CD1c-positive myeloid dendritic cell (primary cell): ENCODE measurements at regions not wholly inside any gene's neighbourhood (a gene's known extent, or its start where the extent isn't known, plus 50 kb on each side); places are given as distances from the start of the nearest gene placed in this dataset.

Source experiments
- DNase-seq: peaks from one replicate; pipeline ENCODE4 v3.0.0-alpha.2; 2016; ENCODE audit errors: extremely low spot score

- no peak for DNase-seq
These were observed 50.4 kb upstream of the SERTAD2 start for GRCh38 chr2:64704161-64704560.

GRCh38 chr2:64704996-64705395, 51.3 kb upstream of the SERTAD2 start:
- no peak for DNase-seq

DNA sequence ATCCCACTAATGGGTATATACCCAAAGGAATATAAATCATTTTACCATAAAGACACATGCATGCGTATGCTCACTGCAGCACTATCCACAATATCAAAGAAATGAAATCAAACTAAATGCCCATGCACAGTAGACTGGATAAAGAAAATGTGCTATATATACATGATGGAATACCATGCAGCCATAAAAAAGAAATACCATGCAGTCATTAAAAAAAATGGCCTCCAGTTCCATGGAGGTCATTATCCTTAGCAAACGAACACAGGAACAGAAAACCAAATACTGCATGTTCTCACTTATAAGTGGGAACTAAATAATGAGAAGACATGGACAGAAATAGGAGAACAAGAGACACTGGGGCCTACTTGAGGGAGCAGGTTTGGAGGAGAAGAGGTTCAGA, 53.6 kb upstream of the SERTAD2 start:
- no peak for DNase-seq

DNA sequence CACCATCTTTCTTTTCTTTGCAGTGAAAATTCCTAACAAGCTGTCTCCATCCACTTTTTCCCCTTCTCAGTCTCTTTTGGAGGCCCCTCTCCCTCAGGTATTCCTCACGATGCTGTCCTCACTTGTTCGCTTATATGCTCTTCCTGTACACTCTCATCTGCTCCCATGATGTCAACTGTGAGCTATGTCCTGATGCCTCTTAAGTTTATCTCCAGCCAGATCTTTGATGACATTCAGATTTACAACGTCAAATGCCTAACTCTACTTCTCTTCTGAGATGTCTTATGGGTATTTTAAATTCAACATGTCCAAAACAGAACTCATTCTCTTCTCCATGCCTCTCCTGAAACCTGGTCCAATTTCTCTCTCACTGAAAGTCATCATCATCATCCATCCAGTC, 55.1 kb upstream of the SERTAD2 start:
- DNase-seq: no peak

- no peak for DNase-seq
These were observed 57.6 kb upstream of the SERTAD2 start for GRCh38 chr2:64711252-64711800.

DNA sequence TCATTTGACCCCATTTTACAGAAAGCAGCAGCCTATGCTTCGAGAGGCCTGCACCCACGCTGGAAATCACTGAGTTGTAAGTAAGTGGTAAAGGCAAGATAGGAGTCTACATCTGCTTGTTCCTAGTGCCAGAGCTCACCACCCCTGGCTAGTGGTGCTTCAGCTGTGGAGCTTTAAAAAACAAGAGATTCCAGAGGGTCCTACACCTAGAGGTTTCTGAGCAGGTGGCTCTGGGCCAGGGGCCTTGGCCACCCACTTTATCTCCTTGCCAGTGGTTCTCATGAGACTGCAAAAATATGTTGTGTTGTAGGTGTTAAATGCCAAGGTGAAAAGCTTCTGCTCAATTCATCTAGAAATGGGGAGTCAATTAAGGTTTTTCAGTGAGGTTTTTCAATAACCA, 60.0 kb upstream of the SERTAD2 start:
- no peak for DNase-seq

DNA sequence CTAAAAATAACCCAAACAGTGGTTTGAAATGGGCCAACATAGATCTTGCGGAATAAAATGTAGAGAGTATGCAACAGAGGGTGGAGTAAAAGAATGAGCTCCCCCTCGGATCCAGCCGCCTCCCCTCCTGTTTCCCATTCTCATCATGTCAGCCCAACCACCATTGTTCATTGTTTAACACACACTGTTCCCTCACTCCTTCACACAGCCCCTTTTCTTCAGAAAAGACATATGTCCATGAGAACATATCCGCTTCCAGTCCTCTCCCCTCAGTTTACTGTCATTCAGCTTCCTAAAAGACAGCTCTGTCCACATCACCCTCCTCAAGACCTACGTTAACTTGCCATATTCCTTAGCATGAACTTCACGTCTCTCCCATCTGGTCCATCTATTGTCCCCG, 62.9 kb upstream of the SERTAD2 start:
- DNase-seq: no peak

- DNase-seq: no peak
These were observed 64.7 kb upstream of the SERTAD2 start for GRCh38 chr2:64718250-64718885.

DNA sequence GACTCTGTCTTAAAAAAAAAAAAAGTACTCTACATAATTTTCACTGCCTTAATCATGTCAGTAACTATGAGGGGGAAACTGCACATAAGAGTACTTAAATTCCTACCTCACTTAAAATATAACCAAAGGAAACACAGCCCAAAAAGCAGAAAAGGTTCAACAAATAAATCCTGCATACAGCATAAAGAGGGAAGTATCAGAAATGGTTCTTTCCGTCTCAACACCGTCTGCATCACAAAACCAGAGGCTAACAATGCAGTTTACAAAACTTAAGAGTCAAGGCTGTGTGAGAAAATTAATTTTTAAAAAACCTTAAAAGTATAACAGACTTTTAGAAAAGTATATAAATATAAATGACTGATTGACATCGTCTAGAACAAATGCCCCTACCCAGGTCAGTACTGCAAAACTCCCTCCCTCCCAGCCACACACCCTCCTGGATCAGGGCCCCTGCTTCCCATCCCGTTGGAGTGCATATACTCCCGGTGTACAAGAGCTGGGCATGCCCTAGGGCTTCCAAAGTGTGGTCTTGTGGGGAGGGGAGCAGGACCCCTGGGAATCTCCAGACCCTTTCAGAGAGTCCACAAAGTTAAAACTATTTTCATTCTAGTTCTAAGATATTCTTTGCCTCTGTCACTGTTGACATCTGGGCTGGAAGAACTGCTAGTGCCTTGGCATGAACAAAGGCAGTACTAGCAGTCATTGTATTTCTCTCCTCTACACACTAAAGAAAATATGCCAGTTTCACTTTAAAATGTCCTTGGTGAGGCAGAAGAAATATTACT, 67.0 kb upstream of the SERTAD2 start:
- peak; percentile 21 for DNase-seq

GRCh38 chr2:64721320-64721623, 67.6 kb upstream of the SERTAD2 start:
- no peak for DNase-seq

DNA sequence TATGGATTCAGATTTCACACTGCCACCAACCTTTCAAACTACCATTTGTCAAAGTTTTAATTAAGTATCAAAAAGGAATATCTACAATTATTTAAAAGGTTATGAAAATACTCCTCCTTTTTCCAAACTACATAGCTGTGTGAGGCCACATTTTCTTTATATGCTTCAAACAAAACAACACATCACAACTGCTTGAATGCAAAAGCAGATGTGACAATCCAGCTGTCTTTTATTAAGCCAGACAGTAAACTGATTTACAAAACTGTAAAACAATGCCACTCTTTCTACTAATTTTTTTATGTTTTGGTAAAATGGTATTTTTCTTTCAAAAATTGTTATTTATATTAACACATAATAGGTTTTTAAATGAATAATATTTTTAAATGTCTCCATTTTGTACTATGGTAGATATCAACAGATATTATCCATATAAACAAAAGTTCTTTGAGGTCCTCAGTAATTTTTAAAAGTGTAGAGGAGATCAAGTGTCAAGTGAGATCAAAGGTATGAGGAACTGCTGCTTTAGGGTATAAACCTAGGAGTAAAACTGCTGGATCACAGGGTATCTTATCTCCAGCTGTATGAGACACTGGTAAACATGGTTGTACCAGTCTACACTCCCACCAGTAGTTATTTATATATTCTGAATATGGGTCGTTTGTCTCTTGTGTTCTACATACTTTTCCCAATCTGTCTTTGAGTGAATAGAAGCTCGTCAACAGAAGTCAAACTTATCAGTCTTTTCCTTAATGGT, 68.8 kb upstream of the SERTAD2 start:
- no peak for DNase-seq

- peak; percentile 75 for DNase-seq
These were observed 73.5 kb upstream of the SERTAD2 start for GRCh38 chr2:64727013-64727767.

DNA sequence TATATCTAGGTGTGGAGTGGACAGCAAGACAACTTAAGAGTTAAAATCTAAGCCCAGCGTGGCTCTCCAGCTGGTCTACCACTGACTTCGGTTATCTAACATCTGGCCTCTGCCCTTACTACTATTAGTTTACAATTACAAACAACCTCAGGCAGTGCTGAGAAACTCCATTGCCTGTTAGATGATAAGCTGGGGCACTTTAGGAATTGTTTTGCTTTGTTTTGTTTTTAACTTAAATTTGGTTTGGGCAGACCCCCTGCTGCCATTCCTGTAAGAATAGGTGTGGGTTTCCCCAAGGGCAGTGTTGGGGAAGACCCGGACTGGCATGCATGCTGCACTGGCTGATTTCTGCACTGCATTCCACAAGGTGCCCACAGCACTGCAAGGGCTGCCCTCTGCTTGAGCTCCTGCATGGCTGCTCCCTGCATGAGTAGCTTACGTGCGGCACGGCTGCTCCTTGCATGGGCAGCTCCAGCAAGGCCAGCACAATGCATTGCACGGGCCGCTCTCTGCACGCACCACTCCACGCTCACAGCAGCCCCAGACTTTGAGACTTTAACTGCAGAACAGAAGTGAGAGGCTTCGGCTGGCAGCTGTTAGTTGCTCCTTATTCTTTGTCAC, 74.2 kb upstream of the SERTAD2 start:
- DNase-seq: no peak

GRCh38 chr2:64730551-64731262, 77.0 kb upstream of the SERTAD2 start:
- peak; percentile 52 for DNase-seq

DNA sequence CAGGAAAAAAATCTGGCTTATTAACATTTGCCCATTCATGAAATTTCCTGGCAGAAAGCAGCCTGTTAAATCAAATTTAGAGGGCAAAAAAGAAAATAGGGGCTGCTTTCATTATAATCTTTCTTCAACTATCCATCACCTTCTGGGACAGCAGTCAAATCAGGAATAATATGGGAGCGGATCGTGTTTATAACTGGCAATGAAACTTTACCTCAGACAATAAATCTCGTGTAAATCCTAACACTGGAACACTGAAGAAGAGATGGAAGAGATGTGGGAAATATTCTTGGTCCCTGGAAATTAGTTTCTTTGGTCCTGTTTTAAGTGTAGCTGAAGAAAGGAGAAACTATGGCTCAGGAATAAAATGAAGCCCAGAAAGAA, 77.5 kb upstream of the SERTAD2 start:
- DNase-seq: no peak

- DNase-seq: peak; percentile 84
These were observed 78.0 kb upstream of the SERTAD2 start for GRCh38 chr2:64731746-64732145.

DNA sequence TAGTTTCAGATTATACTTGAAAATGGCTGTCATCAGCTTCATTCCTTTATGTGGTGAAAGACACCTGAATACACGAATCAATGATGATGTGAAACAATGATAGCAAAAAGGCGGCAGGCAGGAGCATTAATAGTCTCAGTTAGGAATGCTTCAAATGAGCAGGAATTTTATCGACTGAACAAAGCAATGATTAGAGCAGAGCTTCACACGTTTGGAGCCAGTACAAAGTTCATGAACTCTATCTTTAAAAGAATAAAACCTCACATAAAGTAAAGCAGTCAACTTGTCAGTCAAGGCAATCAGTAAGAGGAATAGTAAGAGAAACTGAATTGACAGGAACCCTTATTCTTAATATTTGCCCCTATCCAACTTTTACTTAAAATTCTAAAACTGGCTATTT, 78.4 kb upstream of the SERTAD2 start:
- no peak for DNase-seq

DNA sequence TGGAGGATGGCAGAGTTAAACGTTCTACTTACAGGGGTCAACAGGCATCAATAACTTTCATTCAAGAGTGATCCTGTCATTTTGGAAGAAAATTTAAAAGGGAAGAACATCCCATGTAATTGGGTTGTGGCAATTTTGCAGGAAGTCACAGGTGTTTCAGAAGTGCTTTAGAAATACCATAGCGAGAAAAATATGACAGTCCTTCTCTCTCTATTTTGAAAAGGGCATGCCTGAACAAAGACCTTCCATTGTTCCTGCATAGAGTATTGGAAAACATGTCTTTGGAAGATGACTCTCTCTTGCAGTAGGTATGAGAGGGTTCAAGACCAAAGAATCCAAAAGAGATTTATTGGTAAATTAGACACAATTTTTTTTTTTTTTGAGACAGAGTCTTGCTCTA, 81.8 kb upstream of the SERTAD2 start:
- DNase-seq: no peak

GRCh38 chr2:64737547-64737946, 83.8 kb upstream of the SERTAD2 start:
- DNase-seq: no peak

DNA sequence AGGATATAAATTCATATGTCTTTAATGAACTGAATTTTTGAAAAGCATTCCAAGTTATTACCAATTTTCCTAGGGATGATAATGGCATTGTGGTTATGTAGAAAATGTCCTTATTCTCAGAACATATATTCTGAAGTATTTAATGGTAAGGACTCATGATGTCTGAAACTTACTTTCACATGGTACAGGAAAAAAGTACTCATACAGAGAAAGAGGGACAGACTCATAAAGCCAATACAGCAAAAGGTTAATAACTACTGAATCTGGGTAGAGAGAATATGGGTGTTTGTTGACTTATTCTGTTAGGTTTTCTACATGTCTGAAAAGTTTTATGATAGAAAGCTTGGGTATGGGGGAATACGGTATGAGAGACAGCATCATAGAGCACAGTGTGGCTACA, 84.3 kb upstream of the SERTAD2 start:
- no peak for DNase-seq

GRCh38 chr2:64742678-64743077, 89.0 kb upstream of the SERTAD2 start:
- DNase-seq: no peak
